ENCODE measurements at regions not wholly inside any gene's neighbourhood (a gene's known extent, or its start where the extent isn't known, plus 50 kb on each side); places are given as distances from the start of the nearest gene placed in this dataset.

DNA sequence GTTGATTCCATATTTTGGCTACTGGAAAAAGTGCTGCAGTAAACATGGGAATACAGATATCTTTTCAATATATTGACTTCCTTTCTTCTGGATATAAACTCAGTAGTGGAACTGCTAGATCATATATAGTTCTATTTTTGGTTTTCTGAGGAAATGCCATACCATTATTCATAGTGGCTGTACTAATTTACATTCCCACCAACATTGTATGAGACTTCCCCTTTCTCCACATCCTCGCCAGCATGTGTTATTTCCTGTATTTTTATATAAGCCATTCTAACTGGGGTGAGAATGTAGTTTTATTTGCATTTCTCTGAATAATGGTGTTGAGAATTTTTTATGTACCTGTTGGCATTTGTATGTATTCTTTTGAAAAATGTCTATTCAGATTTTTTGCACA lies 385.2 kb downstream of the NUF2 start:
- TF ChIP-seq, protein P1, sequence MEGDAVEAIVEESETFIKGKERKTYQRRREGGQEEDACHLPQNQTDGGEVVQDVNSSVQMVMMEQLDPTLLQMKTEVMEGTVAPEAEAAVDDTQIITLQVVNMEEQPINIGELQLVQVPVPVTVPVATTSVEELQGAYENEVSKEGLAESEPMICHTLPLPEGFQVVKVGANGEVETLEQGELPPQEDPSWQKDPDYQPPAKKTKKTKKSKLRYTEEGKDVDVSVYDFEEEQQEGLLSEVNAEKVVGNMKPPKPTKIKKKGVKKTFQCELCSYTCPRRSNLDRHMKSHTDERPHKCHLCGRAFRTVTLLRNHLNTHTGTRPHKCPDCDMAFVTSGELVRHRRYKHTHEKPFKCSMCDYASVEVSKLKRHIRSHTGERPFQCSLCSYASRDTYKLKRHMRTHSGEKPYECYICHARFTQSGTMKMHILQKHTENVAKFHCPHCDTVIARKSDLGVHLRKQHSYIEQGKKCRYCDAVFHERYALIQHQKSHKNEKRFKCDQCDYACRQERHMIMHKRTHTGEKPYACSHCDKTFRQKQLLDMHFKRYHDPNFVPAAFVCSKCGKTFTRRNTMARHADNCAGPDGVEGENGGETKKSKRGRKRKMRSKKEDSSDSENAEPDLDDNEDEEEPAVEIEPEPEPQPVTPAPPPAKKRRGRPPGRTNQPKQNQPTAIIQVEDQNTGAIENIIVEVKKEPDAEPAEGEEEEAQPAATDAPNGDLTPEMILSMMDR (IDR thresholded peaks at IDR 0.05): no peak
- Mint-ChIP-seq H3K27me3 (ENCODE audit: low read depth) (peaks cover 6% of the 10 kb centered on the region), H3K4me1 (ENCODE audit: low read depth) (no peaks in the 10 kb centered on the region), H3K4me3 (ENCODE audit: unreplicated experiment) (no peak overlapping the region), H3K27ac (ENCODE audit: unreplicated experiment) (no peak overlapping the region), H3K9me3 (ENCODE audit: low read depth) (peaks cover 3% of the 10 kb centered on the region), H3K36me3 (ENCODE audit: low read depth) (no peaks in the 10 kb centered on the region)
- DNase-seq (ENCODE audit: low spot score): no peak

DNA sequence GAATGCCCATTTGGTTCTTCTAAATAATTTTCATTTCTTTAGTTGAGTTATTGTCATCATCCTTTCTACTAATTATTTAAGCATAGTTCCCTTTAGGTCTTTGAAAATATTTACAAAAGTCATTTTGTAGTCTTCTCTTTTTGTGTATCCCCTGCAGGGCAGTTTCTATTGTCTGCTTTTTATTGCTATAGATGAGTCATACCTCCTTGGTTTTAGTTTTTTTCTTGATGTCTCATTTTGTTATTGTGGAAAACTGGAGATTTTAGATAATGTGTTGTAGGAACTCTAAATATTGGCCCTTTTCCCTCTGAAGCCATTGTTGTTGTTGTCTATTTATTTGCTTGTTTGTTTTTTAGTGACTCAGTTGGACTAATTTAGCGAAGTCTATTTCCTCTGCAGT lies 387.9 kb downstream of the NUF2 start:
- Mint-ChIP-seq H3K27me3 (ENCODE audit: low read depth) (peaks cover 1% of the 10 kb centered on the region), H3K27ac (ENCODE audit: unreplicated experiment) (no peak overlapping the region), H3K9me3 (ENCODE audit: low read depth) (peaks cover 8% of the 10 kb centered on the region), H3K4me3 (ENCODE audit: unreplicated experiment) (no peak overlapping the region), H3K4me1 (ENCODE audit: low read depth) (no peaks in the 10 kb centered on the region), H3K36me3 (ENCODE audit: low read depth) (no peaks in the 10 kb centered on the region)
- TF ChIP-seq, protein P1 (IDR thresholded peaks at IDR 0.05): no peak
- no peak for DNase-seq (ENCODE audit: low spot score)

DNA sequence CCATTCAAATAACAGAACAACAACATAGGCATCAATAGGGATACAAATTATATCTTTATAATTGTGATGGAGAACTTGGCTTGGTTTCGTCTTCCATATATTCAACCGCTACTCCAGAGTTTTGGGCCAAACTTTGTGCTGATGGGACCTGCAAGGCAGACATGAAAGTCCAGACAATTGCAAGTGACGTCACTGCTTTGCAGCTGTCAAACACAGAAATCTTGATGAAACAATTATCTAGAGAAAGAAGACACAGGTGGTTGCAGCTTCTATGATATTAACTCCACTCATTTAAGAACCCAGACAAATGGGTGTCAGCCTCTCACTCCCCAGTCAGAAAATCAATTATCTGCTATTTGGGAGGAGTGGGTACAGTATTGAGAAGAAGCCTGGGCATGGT lies 390.6 kb downstream of the NUF2 start:
- no peak for DNase-seq (ENCODE audit: low spot score)
- Mint-ChIP-seq H3K36me3 (ENCODE audit: low read depth) (no peaks in the 10 kb centered on the region), H3K27me3 (ENCODE audit: low read depth) (peaks cover 1% of the 10 kb centered on the region), H3K9me3 (ENCODE audit: low read depth) (peaks cover 8% of the 10 kb centered on the region), H3K4me1 (ENCODE audit: low read depth) (no peaks in the 10 kb centered on the region), H3K27ac (ENCODE audit: unreplicated experiment) (no peak overlapping the region), H3K4me3 (ENCODE audit: unreplicated experiment) (no peak overlapping the region)
- TF ChIP-seq, protein P1 (IDR thresholded peaks at IDR 0.05): no peak

DNA sequence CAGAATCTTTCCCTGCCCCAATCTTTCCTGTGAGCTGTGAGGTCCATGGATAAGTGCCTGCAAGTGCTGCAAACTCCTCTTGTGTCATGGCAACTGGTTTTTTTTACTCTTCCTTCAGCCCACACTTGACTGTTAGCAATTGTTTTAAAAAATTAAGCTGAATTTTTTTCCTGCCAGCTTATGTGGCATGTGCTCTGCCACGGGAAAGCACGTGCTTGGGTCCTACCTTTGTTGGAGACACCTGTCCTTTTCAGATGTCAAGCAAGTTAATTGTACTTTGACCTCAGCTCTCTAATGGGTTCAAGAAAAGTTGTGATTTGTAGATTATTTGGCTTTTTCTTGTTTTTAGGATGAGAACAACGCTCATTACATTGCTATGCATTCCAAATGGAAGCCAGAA lies 398.5 kb downstream of the NUF2 start:
- TF ChIP-seq, protein P1 (IDR thresholded peaks at IDR 0.05): no peak
- peaks cover 23% of the 10 kb centered on the region for H3K9me3 Mint-ChIP-seq (ENCODE audit: low read depth)
- DNase-seq (ENCODE audit: low spot score): no peak
- H3K27ac Mint-ChIP-seq (ENCODE audit: unreplicated experiment): no peak overlapping the region
- H3K27me3 Mint-ChIP-seq (ENCODE audit: low read depth): no peaks in the 10 kb centered on the region
- H3K36me3 Mint-ChIP-seq (ENCODE audit: low read depth): peaks cover 7% of the 10 kb centered on the region
- H3K4me3 Mint-ChIP-seq (ENCODE audit: unreplicated experiment): no peak overlapping the region
- no peaks in the 10 kb centered on the region for H3K4me1 Mint-ChIP-seq (ENCODE audit: low read depth)

DNA sequence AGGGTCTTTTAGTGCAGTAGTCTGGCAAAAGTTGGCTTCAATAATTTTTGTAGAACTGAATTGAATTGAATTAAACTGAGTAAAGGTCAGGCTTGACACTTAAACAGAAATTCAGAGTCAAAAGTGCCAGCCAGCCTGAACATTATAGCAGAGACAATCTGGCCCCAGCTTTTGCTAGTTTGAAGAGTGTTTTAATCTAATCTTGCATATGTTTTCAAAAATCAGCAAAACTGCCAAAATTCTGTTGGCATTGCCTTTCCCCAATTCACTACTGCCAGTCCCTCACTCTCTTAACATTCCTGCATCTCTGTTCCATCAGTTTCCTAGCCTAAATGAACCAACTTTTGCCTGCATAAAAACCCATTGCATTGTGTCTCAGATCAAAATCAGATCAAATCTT lies 403.8 kb downstream of the NUF2 start:
- Mint-ChIP-seq H3K4me1 (ENCODE audit: low read depth) (no peaks in the 10 kb centered on the region), H3K27me3 (ENCODE audit: low read depth) (no peaks in the 10 kb centered on the region), H3K36me3 (ENCODE audit: low read depth) (no peaks in the 10 kb centered on the region), H3K9me3 (ENCODE audit: low read depth) (peaks cover 1% of the 10 kb centered on the region), H3K27ac (ENCODE audit: unreplicated experiment) (no peak overlapping the region), H3K4me3 (ENCODE audit: unreplicated experiment) (no peak overlapping the region)
- TF ChIP-seq, protein P1 (IDR thresholded peaks at IDR 0.05): no peak
- DNase-seq (ENCODE audit: low spot score): no peak
